ENCODE measurements at regions not wholly inside any gene's neighbourhood (a gene's known extent, or its start where the extent isn't known, plus 50 kb on each side); places are given as distances from the start of the nearest gene placed in this dataset.

- TF ChIP-seq CTCF (conservative IDR thresholded peaks at IDR 0.05; ENCODE audit: low read length) (no peak), EZH2phosphoT487 (IDR thresholded peaks at IDR 0.05; ENCODE audit: borderline replicate concordance) (no peak)
Observed at GRCh38 chr15:66886241-66886675, 179.1 kb upstream of the SMAD3 start.
